Gastroesophageal sphincter (tissue), 4 donors: ENCODE measurements at regions not wholly inside any gene's neighbourhood (a gene's known extent, or its start where the extent isn't known, plus 50 kb on each side); places are given as distances from the start of the nearest gene placed in this dataset.
A peak's percentile ranks its signal among the peaks of the same experiment; 100 is the strongest.

Source experiments
- ATAC-seq: fragments of 150-250 bp; one replicate; pipeline ENCODE4 v1.9.1; 2016; ENCODE audit warnings: mild to moderate bottlenecking, moderate library complexity
- H3K27ac ChIP-seq, 4 donors: fragments of 200-600 bp; sonication (generic) in 3 of 4; 1 replicate in 3 of 4; 2 replicates in 1 of 4; pipeline ENCODE4 v1.5.1; 2016 to 2019
- H3K27me3 ChIP-seq: fragments of 200-600 bp; sonication (generic); one replicate; pipeline ENCODE4 v1.5.1; 2019
- H3K36me3 ChIP-seq, 2 donors: fragments of 200-600 bp; sonication (generic); one replicate each; pipeline ENCODE4 v1.5.1; 2019; ENCODE audit warnings: control low read depth in 1 of 2
- H3K4me1 ChIP-seq, 3 donors: fragments of 200-600 bp; sonication (generic); 1 replicate in 2 of 3; 2 replicates in 1 of 3; pipeline ENCODE4 v1.5.1; 2016 to 2019; ENCODE audit warnings: control low read depth in 2 of 3
- H3K4me3 ChIP-seq, 2 donors: fragments of 200-600 bp; sonication (generic); one replicate each; pipeline ENCODE4 v1.5.1; 2019; ENCODE audit warnings: mild to moderate bottlenecking in 1 of 2, moderate library complexity in 1 of 2
- H3K9me3 ChIP-seq, 3 donors: fragments of 200-600 bp; sonication (generic); one replicate each; pipeline ENCODE4 v1.5.1; 2017 to 2019; ENCODE audit warnings: control low read depth in 2 of 3
- EP300 ChIP-seq: sonication (generic); formaldehyde crosslinking; IDR thresholded peaks from one replicate; pipeline ENCODE4 v1.6.1; 2017; ENCODE audit warnings: antibody characterized with exemption, mild to moderate bottlenecking
- POLR2A ChIP-seq, 2 donors: fragments of 450-650 bp; IDR thresholded peaks; one replicate each; pipeline ENCODE4 v1.6.1; 2017; ENCODE audit warnings: antibody characterized with exemption in 2 of 2, mild to moderate bottlenecking in 2 of 2, moderate library complexity in 1 of 2
- POLR2AphosphoS5 ChIP-seq: sonication (generic); formaldehyde crosslinking; IDR thresholded peaks from one replicate; pipeline ENCODE4 v1.6.1; 2017; ENCODE audit warnings: antibody characterized with exemption
- WGBS, 2 donors: methylation state at CpG; one replicate each; pipeline ENCODE4 v1.1.5; 2018; ENCODE audit warnings: low coverage in 1 of 2; 5-methylcytosine and 5-hydroxymethylcytosine counted together
- TF ChIP-seq, protein P1 (sequence below), 4 experiments: fragments of 200-600 bp in 2 of 4; fragments of 450-650 bp in 2 of 4; sonication (generic) in 1 of 4; IDR thresholded peaks; one replicate each; pipeline ENCODE4 v1.5.1; 2017 to 2019; ENCODE audit warnings: antibody characterized with exemption in 4 of 4, mild to moderate bottlenecking in 2 of 4, moderate library complexity in 2 of 4

DNA sequence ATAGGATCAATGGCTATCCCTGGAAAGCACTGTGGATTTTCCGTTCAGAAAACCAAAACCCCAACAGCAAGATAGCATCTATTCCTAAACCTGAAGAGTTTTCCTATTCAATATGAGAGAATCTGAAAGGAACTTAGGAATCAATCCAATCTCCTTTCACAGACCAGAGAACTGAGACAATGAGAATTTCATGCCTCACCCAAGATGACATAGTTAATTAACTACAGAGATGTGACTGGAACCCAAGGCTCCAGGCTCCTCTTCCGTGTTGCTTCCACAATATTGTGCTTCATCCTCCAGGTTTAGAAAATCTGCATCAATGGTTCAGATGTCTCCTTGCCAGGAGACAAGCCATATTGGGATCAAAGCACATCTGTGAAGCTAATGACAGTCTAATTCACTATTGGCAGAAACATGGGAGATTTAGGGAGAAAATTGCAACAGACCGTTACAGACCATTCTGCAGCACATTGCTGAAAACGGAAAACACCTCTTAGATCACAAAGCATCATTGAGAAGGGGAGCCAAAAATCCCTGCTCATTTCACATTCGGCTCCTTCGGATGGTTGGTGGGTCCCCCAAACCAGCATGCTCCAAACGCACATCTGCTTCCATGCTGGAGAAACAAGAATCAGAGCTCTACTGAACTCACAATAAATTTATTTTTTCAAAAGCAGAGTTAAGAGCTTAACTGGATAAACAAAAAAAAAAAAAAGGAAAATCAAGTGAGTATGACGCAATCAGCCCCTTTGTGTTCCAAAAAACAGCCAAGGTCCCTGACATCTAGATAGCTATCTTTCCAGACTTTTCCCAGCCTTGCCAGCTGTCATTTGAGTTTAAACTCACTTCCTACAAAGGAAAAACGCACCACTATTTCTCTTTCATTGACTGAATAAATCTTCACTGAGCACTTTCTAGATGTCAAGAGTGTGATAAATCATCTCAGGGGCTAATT is 290.3 kb downstream of the C1D start:
- no peak for ATAC-seq
- Histone ChIP-seq H3K36me3 (no peaks in the 10 kb centered on the region), H3K4me1 (no peaks in the 10 kb centered on the region), H3K27ac (peak overlapping the region in 2 of 4 donors; percentile 9 to 26), H3K27me3 (no peaks in the 10 kb centered on the region), H3K4me3 (no peak overlapping the region), H3K9me3 (no peaks in the 10 kb centered on the region)
- TF ChIP-seq, protein P1, sequence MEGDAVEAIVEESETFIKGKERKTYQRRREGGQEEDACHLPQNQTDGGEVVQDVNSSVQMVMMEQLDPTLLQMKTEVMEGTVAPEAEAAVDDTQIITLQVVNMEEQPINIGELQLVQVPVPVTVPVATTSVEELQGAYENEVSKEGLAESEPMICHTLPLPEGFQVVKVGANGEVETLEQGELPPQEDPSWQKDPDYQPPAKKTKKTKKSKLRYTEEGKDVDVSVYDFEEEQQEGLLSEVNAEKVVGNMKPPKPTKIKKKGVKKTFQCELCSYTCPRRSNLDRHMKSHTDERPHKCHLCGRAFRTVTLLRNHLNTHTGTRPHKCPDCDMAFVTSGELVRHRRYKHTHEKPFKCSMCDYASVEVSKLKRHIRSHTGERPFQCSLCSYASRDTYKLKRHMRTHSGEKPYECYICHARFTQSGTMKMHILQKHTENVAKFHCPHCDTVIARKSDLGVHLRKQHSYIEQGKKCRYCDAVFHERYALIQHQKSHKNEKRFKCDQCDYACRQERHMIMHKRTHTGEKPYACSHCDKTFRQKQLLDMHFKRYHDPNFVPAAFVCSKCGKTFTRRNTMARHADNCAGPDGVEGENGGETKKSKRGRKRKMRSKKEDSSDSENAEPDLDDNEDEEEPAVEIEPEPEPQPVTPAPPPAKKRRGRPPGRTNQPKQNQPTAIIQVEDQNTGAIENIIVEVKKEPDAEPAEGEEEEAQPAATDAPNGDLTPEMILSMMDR (IDR thresholded peaks at IDR 0.05), result no peak
- WGBS, 2 donors, result 68 to 70% methylated on average over 8 to 9 of the region's 9 CpGs

DNA sequence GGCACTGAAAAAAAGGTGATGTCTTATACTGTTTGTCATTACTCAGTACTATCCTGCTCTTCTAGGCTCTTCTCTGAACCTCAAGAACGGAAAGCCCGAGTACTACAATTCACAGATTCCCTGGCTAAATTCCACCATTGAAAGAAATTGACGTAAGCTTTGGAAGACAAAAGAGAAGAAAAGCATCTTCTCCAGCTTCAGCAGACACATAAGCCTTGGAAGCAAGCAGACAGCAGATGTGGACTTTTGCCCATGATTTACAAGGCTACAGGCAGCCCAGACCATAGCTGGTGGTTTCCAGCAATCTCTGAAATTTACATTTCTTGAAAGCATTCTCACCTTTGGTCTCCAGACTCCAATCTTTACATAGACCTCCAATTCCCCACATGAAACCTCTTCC is 289.0 kb downstream of the C1D start:
- H3K4me1 ChIP-seq, result no peaks in the 10 kb centered on the region
- TF ChIP-seq, protein P1 (IDR thresholded peaks at IDR 0.05), result no peak
- TF ChIP-seq POLR2A (IDR thresholded peaks at IDR 0.05) (no peak), EP300 (no peak), POLR2AphosphoS5 (no peak)
- no peak for ATAC-seq
- WGBS, 2 donors, result 60 to 100% methylated on average over 1 to 3 of the region's 3 CpGs
- no peaks in the 10 kb centered on the region for H3K27me3 ChIP-seq
- no peak overlapping the region for H3K27ac ChIP-seq
- no peaks in the 10 kb centered on the region for H3K9me3 ChIP-seq
- no peak overlapping the region for H3K4me3 ChIP-seq
- H3K36me3 ChIP-seq, result no peaks in the 10 kb centered on the region

DNA sequence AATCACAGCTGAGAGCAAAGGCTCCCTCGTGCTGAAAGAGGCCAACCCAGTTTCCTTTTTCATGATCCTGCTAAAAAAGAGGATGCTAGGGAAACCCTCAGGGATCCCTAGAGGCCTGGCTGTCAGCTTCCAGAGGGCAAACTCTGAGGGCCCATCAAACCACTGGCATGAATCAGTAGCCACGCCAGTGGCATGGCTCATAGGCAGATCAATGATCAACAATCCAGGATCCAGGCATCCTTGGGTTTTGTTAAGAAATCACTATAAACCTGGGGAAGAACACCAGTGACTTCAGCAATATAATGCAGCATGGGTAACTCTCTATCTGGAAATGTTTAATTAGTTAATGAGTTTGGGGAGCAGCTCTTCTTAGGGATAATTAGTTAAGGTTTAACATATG is 286.5 kb downstream of the C1D start:
- WGBS, 2 donors, result 38% methylated on average over 1 of the region's 2 CpGs; no CpG with 5 or more reads in 1 of the 2 donors

DNA sequence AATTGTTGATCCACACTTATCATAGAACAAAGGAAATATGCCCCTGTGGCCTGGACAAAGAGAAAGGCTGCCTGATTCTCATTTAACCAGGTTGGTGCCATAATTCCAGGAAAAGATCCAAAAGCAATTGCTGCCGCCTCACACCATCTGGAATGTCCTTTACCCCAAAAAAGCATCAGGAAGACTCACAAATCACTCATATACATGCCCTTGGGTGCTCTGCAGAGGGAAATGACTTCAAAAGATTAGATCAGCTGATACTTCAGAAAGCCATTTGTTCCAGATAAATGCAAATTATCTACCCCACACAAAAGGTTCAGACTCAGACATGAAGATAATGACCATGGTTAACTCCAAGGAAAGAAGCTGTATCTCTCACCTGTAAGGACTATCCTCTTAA is 285.8 kb downstream of the C1D start:
- Histone ChIP-seq H3K4me1 (peaks cover 0 to 2% (median 0%) of the 10 kb centered on the region in 3 donors), H3K4me3 (no peak overlapping the region), H3K36me3 (no peaks in the 10 kb centered on the region), H3K9me3 (no peaks in the 10 kb centered on the region), H3K27me3 (no peaks in the 10 kb centered on the region), H3K27ac (no peak overlapping the region)
- 75 to 100% methylated on average over 1 of the region's 1 CpG for WGBS, 2 donors
- no peak for TF ChIP-seq POLR2A (IDR thresholded peaks at IDR 0.05)
- no peak for TF ChIP-seq POLR2AphosphoS5
- no peak for TF ChIP-seq EP300
- TF ChIP-seq, protein P1 (IDR thresholded peaks at IDR 0.05), result no peak
- no peak for ATAC-seq

More for the DNA sequence above, 286.5 kb downstream of the C1D start:
- Histone ChIP-seq H3K9me3 (no peaks in the 10 kb centered on the region), H3K27me3 (no peaks in the 10 kb centered on the region), H3K27ac (no peak overlapping the region), H3K36me3 (no peaks in the 10 kb centered on the region), H3K4me1 (no peaks in the 10 kb centered on the region), H3K4me3 (no peak overlapping the region)
- TF ChIP-seq, protein P1 (IDR thresholded peaks at IDR 0.05), result no peak
- TF ChIP-seq POLR2AphosphoS5 (no peak), POLR2A (IDR thresholded peaks at IDR 0.05) (no peak), EP300 (no peak)
- no peak for ATAC-seq
